HepG2 (cell line): ENCODE measurements at regions not wholly inside any gene's neighbourhood (a gene's known extent, or its start where the extent isn't known, plus 50 kb on each side); places are given as distances from the start of the nearest gene placed in this dataset.
A peak's percentile ranks its signal among the peaks of the same experiment; 100 is the strongest.

ENCODE experiments used
- ATAC-seq: fragments of 200-7000 bp; cut with Tn5 transposase; 3 replicates; pipeline ENCODE4 v1.9.1; 2020; ENCODE audit warnings: mild to moderate bottlenecking, moderate library complexity
- BruUV-seq: library from RNA; stranded (reverse); fragments of 400-500 nt; replicated peaks from 2 replicates; lab custom pipeline; 2021; lab: Mats Ljungman, UMichigan
- CTCF ChIA-PET: fragments of 300-600 bp; formaldehyde crosslinking; extraction: SDS; loops from one replicate; lab custom pipeline; 2021; ENCODE audit warnings: low total read pairs, inconsistent platforms, low intra/inter-chr PET ratio; lab: Yijun Ruan, JAX
- POLR2A ChIA-PET: fragments of 350-600 bp; sonication (Branson Sonifier 250); formaldehyde crosslinking; loops from one replicate; lab custom pipeline; 2020; ENCODE audit warnings: antibody characterized with exemption, inconsistent platforms; lab: Yijun Ruan, JAX
- DNase-seq: peaks from one replicate; pipeline ENCODE4 v3.0.0-alpha.2; 2015; ENCODE audit warnings: low spot score
- FAIRE-seq: peaks from 3 replicates; lab custom pipeline; 2011; peaks lifted over from hg19 to GRCh38; lab: Jason Lieb, UNC
- H2AFZ ChIP-seq: one replicate; pipeline ENCODE4 v1.6.1; 2011; ENCODE audit warnings: low read length, inconsistent platforms
- H3K27ac ChIP-seq: fragments of 300-600 bp; 3 replicates; pipeline ENCODE4 v1.8.0; 2011; ENCODE audit warnings: mixed run types, mild to moderate bottlenecking, mixed read lengths, low read length, inconsistent platforms; ENCODE audit not compliant: insufficient read depth; ENCODE audit errors: extremely low read length
- H3K27me3 ChIP-seq, 2 experiments: fragments of 200-600 bp in 1 of 2; 2 replicates in 1 of 2; 3 replicates in 1 of 2; pipeline versions ENCODE4 v1.6.0 to v1.8.0; 2011; ENCODE audit warnings: low read length in 2 of 2, mild to moderate bottlenecking in 2 of 2, moderate library complexity in 2 of 2, inconsistent platforms in 1 of 2; ENCODE audit not compliant: insufficient read depth in 2 of 2, control insufficient read depth in 1 of 2
- H3K36me3 ChIP-seq, 2 experiments: fragments of 200-600 bp in 1 of 2; replicated peaks in 1 of 2; 2 replicates in 1 of 2; 3 replicates in 1 of 2; pipeline versions ENCODE4 v1.5.1 to v1.8.0; 2011; ENCODE audit warnings: low read length in 2 of 2, inconsistent platforms in 1 of 2; ENCODE audit not compliant: insufficient read depth in 2 of 2, control insufficient read depth in 1 of 2
- H3K4me1 ChIP-seq: 2 replicates; pipeline ENCODE4 v1.5.1; 2012; ENCODE audit warnings: low read length, inconsistent platforms; ENCODE audit not compliant: insufficient read depth
- H3K4me2 ChIP-seq: 2 replicates; pipeline ENCODE4 v1.6.0; 2011; ENCODE audit warnings: low read depth, low read length, inconsistent platforms
- H3K4me3 ChIP-seq, 3 experiments: fragments of 200-600 bp in 1 of 3; sonication (generic), shearing (Covaris generic) in 1 of 3; replicated peaks in 1 of 3; 2 replicates each; pipeline ENCODE4 v1.5.1; 2011 to 2016; ENCODE audit warnings: low read length in 3 of 3, inconsistent platforms in 2 of 3, low read depth in 2 of 3, mild to moderate bottlenecking in 2 of 3, control low read depth in 1 of 3, mixed read lengths in 1 of 3; ENCODE audit not compliant: insufficient read depth in 1 of 3
- H3K79me2 ChIP-seq: one replicate; pipeline ENCODE4 v1.6.1; 2011; ENCODE audit warnings: low read length, inconsistent platforms; ENCODE audit not compliant: insufficient read depth
- H3K9ac ChIP-seq: 2 replicates; pipeline ENCODE4 v1.6.0; 2011; ENCODE audit warnings: mild to moderate bottlenecking, low read depth, low read length, inconsistent platforms; ENCODE audit not compliant: insufficient read depth
- H3K9me3 ChIP-seq: 2 replicates; pipeline ENCODE4 v1.5.1; 2012; ENCODE audit warnings: mild to moderate bottlenecking, low read length
- H4K20me1 ChIP-seq: 2 replicates; pipeline ENCODE4 v1.6.0; 2011; ENCODE audit warnings: inconsistent platforms, mild to moderate bottlenecking, low read length, moderate library complexity; ENCODE audit not compliant: insufficient read depth
- BHLHE40 ChIP-seq: IDR thresholded peaks from 2 replicates; pipeline ENCODE4 v1.6.1; 2011; ENCODE audit warnings: low read length, improper control_type of control experiment
- FOXP1 ChIP-seq, 2 experiments: fragments of 450-650 bp in 1 of 2; IDR thresholded peaks; 2 replicates each; pipeline ENCODE4 v1.6.1; 2017 to 2018; ENCODE audit warnings: antibody characterized with exemption in 1 of 2
- MED1 ChIP-seq: sonication (generic); formaldehyde crosslinking; IDR thresholded peaks from 2 replicates; pipeline ENCODE4 v1.4.0; 2020; ENCODE audit warnings: missing genetic modification reagents
- MTF1 ChIP-seq: sonication (generic); formaldehyde crosslinking; IDR thresholded peaks from 2 replicates; pipeline ENCODE4 v1.5.0; 2020; ENCODE audit warnings: missing genetic modification reagents
- SSRP1 ChIP-seq: IDR thresholded peaks from 2 replicates; pipeline ENCODE4 v1.6.1; 2016; ENCODE audit warnings: control low read depth
- ZBTB25 ChIP-seq: IDR thresholded peaks from 2 replicates; pipeline ENCODE4 v1.6.1; 2018; ENCODE audit warnings: missing genetic modification reagents
- ZMAT3 ChIP-seq: sonication (generic); formaldehyde crosslinking; conservative IDR thresholded peaks from 2 replicates; pipeline ENCODE4 v1.7.0; 2021; ENCODE audit warnings: missing genetic modification reagents
- WGBS: methylation state at CpG from one replicate; pipeline ENCODE4 v1.1.6; 2017; ENCODE audit warnings: low lambda C conversion rate; 5-methylcytosine and 5-hydroxymethylcytosine counted together
- in situ Hi-C: cut with HindIII; loops from 2 replicates; pipeline ENCODE4 v1.10.0; 2017; ENCODE audit warnings: low pct_unique_long_range_greater_than_20kb; ENCODE audit not compliant: extremely low pct_ligation_motif_present
- intact Hi-C: fragments of 100-400 bp; cut with micrococcal nuclease; formaldehyde crosslinking; loops from one replicate; pipeline ENCODE4 v1.10.0; 2022; ENCODE audit not compliant: unreplicated experiment

GRCh38 chr7:21364801-21365271 is 63.0 kb upstream of the SP4 start:
- intact Hi-C loops (loop anchor here (5.0 kb wide), 1 partner anchor 62 kb away; the partner anchor contains the start of gene SP4), in situ Hi-C loops (no loop called here)
- H4K20me1 ChIP-seq, result no peaks in the 10 kb centered on the region
- H2AFZ ChIP-seq, result no peak overlapping the region
- H3K36me3 ChIP-seq, result no peaks in the 10 kb centered on the region
- H3K4me3 ChIP-seq, result no peak overlapping the region
- ChIA-PET CTCF (no interaction called here), POLR2A (no interaction called here)
- H3K27me3 ChIP-seq, result no peaks in the 10 kb centered on the region
- H3K9ac ChIP-seq, result no peak overlapping the region
- no peaks in the 10 kb centered on the region for H3K79me2 ChIP-seq
- WGBS, result 17% methylated on average over 2 of the region's 2 CpGs
- no peak for TF ChIP-seq MTF1 (CRISPR knock-in tag)
- TF ChIP-seq BHLHE40, result no peak
- no peak for TF ChIP-seq MED1
- no peak for TF ChIP-seq FOXP1 (IDR thresholded peaks at IDR 0.05)
- TF ChIP-seq FOXP1 (CRISPR knock-in tag; IDR thresholded peaks at IDR 0.05), result no peak
- TF ChIP-seq, all 625 proteins: peak for 0
- FAIRE-seq (no peak), DNase-seq (peak; percentile 9), ATAC-seq (no peak)
- Histone ChIP-seq H3K9me3 (no peaks in the 10 kb centered on the region), H3K4me1 (peaks cover 14% of the 10 kb centered on the region; the same call in 1 of the 2 replicates), H3K27ac (no peak overlapping the region), H3K4me2 (no peak overlapping the region)
- no TSS peak for BruUV-seq

GRCh38 chr7:21365866-21366624 is 61.8 kb upstream of the SP4 start:
- Histone ChIP-seq H3K27ac (no peak overlapping the region), H3K36me3 (no peaks in the 10 kb centered on the region), H3K4me3 (no peak overlapping the region), H2AFZ (no peak overlapping the region), H3K4me1 (peaks cover 14% of the 10 kb centered on the region; the same call in 1 of the 2 replicates), H3K79me2 (no peaks in the 10 kb centered on the region), H3K4me2 (no peak overlapping the region), H4K20me1 (no peaks in the 10 kb centered on the region), H3K9me3 (no peaks in the 10 kb centered on the region), H3K27me3 (no peaks in the 10 kb centered on the region), H3K9ac (no peak overlapping the region)
- ChIA-PET CTCF (no interaction called here), POLR2A (no interaction called here)
- FAIRE-seq (no peak), DNase-seq (peak; percentile 77), ATAC-seq (no peak; the same call in 2 of the 3 replicates)
- WGBS, result 19% methylated on average over 6 of the region's 6 CpGs
- in situ Hi-C loops (no loop called here), intact Hi-C loops (loop anchor here (5.0 kb wide), 1 partner anchor 61 kb away; the partner anchor contains the start of gene SP4)
- BruUV-seq, result no TSS peak
- TF ChIP-seq ZMAT3 (CRISPR knock-in tag), result no peak
- TF ChIP-seq SSRP1, result no peak
- no peak for TF ChIP-seq ZBTB25 (CRISPR knock-in tag)
